ENCODE measurements at regions not wholly inside any gene's neighbourhood (a gene's known extent, or its start where the extent isn't known, plus 50 kb on each side); places are given as distances from the start of the nearest gene placed in this dataset.
"Not testable (repeated sequence)": the region's sequence is repeated elsewhere in the genome, so short reads cannot be mapped to it uniquely, and the experiment has no call there.

- Mint-ChIP-seq H3K4me1 (ENCODE audit: low read depth) (peaks cover 56% of the 10 kb centered on the region), H3K4me3 (ENCODE audit: low read depth) (no peak overlapping the region), H3K9me3 (no peaks in the 10 kb centered on the region), H3K27ac (peak overlapping the region; percentile 3), H3K36me3 (ENCODE audit: low read depth) (peaks cover 55% of the 10 kb centered on the region), H3K27me3 (ENCODE audit: low read depth) (no peaks in the 10 kb centered on the region)
- DNase-seq (ENCODE audit: low spot score): no peak
- intact Hi-C loops (cut with micrococcal nuclease): no loop called here
These were observed 112.3 kb upstream of the GRK3 start for GRCh38 chr22:25452116-25452700.

- H3K9me3 Mint-ChIP-seq: no peaks in the 10 kb centered on the region
- H3K27me3 Mint-ChIP-seq (ENCODE audit: low read depth): no peaks in the 10 kb centered on the region
- peaks cover 51% of the 10 kb centered on the region for H3K4me1 Mint-ChIP-seq (ENCODE audit: low read depth)
- H3K27ac Mint-ChIP-seq: peak overlapping the region; percentile 67
- DNase-seq (ENCODE audit: low spot score): no peak
- intact Hi-C loops (cut with micrococcal nuclease): no loop called here
- H3K4me3 Mint-ChIP-seq (ENCODE audit: low read depth): no peak overlapping the region
- H3K36me3 Mint-ChIP-seq (ENCODE audit: low read depth): peaks cover 57% of the 10 kb centered on the region
These were observed 111.4 kb upstream of the GRK3 start for GRCh38 chr22:25453058-25453457.

GRCh38 chr22:25453557-25453956 is 110.9 kb upstream of the GRK3 start:
- Mint-ChIP-seq H3K9me3 (no peaks in the 10 kb centered on the region), H3K27ac (peak overlapping the region; percentile 67), H3K27me3 (ENCODE audit: low read depth) (no peaks in the 10 kb centered on the region), H3K4me1 (ENCODE audit: low read depth) (peaks cover 51% of the 10 kb centered on the region), H3K4me3 (ENCODE audit: low read depth) (peak overlapping the region; percentile 22), H3K36me3 (ENCODE audit: low read depth) (peaks cover 62% of the 10 kb centered on the region)
- intact Hi-C loops (cut with micrococcal nuclease): no loop called here
- no peak for DNase-seq (ENCODE audit: low spot score)

GRCh38 chr22:25456300-25457043 is 108.0 kb upstream of the GRK3 start:
- intact Hi-C loops (cut with micrococcal nuclease); H3K9me3 Mint-ChIP-seq; H3K27ac Mint-ChIP-seq; H3K4me3 Mint-ChIP-seq (ENCODE audit: low read depth); DNase-seq (ENCODE audit: low spot score); H3K27me3 Mint-ChIP-seq (ENCODE audit: low read depth): not testable (repeated sequence)
- Mint-ChIP-seq H3K36me3 (ENCODE audit: low read depth) (peaks cover 69% of the 10 kb centered on the region), H3K4me1 (ENCODE audit: low read depth) (peaks cover 34% of the 10 kb centered on the region)

GRCh38 chr22:25458631-25459030 is 105.8 kb upstream of the GRK3 start:
- H3K27me3 Mint-ChIP-seq (ENCODE audit: low read depth); H3K9me3 Mint-ChIP-seq; H3K4me3 Mint-ChIP-seq (ENCODE audit: low read depth); H3K27ac Mint-ChIP-seq; intact Hi-C loops (cut with micrococcal nuclease); DNase-seq (ENCODE audit: low spot score): not testable (repeated sequence)
- Mint-ChIP-seq H3K4me1 (ENCODE audit: low read depth) (peaks cover 23% of the 10 kb centered on the region), H3K36me3 (ENCODE audit: low read depth) (peaks cover 69% of the 10 kb centered on the region)

- H3K9me3 Mint-ChIP-seq; H3K27me3 Mint-ChIP-seq (ENCODE audit: low read depth); H3K27ac Mint-ChIP-seq; DNase-seq (ENCODE audit: low spot score); H3K4me3 Mint-ChIP-seq (ENCODE audit: low read depth); intact Hi-C loops (cut with micrococcal nuclease): not testable (repeated sequence)
- Mint-ChIP-seq H3K36me3 (ENCODE audit: low read depth) (peaks cover 67% of the 10 kb centered on the region), H3K4me1 (ENCODE audit: low read depth) (peaks cover 18% of the 10 kb centered on the region)
These were observed 103.8 kb upstream of the GRK3 start for GRCh38 chr22:25460682-25461081.

- H3K4me3 Mint-ChIP-seq (ENCODE audit: low read depth): no peak overlapping the region
- H3K4me1 Mint-ChIP-seq (ENCODE audit: low read depth): peaks cover 24% of the 10 kb centered on the region
- intact Hi-C loops (cut with micrococcal nuclease): no loop called here
- peaks cover 71% of the 10 kb centered on the region for H3K36me3 Mint-ChIP-seq (ENCODE audit: low read depth)
- no peak for DNase-seq (ENCODE audit: low spot score)
- no peaks in the 10 kb centered on the region for H3K27me3 Mint-ChIP-seq (ENCODE audit: low read depth)
- no peaks in the 10 kb centered on the region for H3K9me3 Mint-ChIP-seq
- H3K27ac Mint-ChIP-seq: peak overlapping the region; percentile 8
These were observed 103.2 kb upstream of the GRK3 start for GRCh38 chr22:25461301-25461700.

GRCh38 chr22:25462474-25463346 is 101.8 kb upstream of the GRK3 start:
- DNase-seq (ENCODE audit: low spot score): peak; percentile 63
- H3K27ac Mint-ChIP-seq: peak overlapping the region; percentile 80
- peaks cover 73% of the 10 kb centered on the region for H3K36me3 Mint-ChIP-seq (ENCODE audit: low read depth)
- peaks cover 18% of the 10 kb centered on the region for H3K4me1 Mint-ChIP-seq (ENCODE audit: low read depth)
- H3K9me3 Mint-ChIP-seq; H3K27me3 Mint-ChIP-seq (ENCODE audit: low read depth); H3K4me3 Mint-ChIP-seq (ENCODE audit: low read depth): not testable (repeated sequence)
- intact Hi-C loops (cut with micrococcal nuclease): loop anchor here (1.0 kb wide), 2 partner anchors 240 to 311 kb away; no protein-coding TSS in a partner anchor

- H3K27ac Mint-ChIP-seq; H3K27me3 Mint-ChIP-seq (ENCODE audit: low read depth); intact Hi-C loops (cut with micrococcal nuclease); H3K4me3 Mint-ChIP-seq (ENCODE audit: low read depth); H3K9me3 Mint-ChIP-seq; DNase-seq (ENCODE audit: low spot score): not testable (repeated sequence)
- peaks cover 69% of the 10 kb centered on the region for H3K36me3 Mint-ChIP-seq (ENCODE audit: low read depth)
- peaks cover 18% of the 10 kb centered on the region for H3K4me1 Mint-ChIP-seq (ENCODE audit: low read depth)
These were observed 101.2 kb upstream of the GRK3 start for GRCh38 chr22:25463347-25463628.

GRCh38 chr22:25464326-25464725 is 100.1 kb upstream of the GRK3 start:
- H3K27me3 Mint-ChIP-seq (ENCODE audit: low read depth); intact Hi-C loops (cut with micrococcal nuclease); H3K9me3 Mint-ChIP-seq; H3K4me3 Mint-ChIP-seq (ENCODE audit: low read depth); DNase-seq (ENCODE audit: low spot score): not testable (repeated sequence)
- Mint-ChIP-seq H3K36me3 (ENCODE audit: low read depth) (peaks cover 59% of the 10 kb centered on the region), H3K4me1 (ENCODE audit: low read depth) (peaks cover 18% of the 10 kb centered on the region), H3K27ac (peak overlapping the region; percentile 12)

GRCh38 chr22:25465949-25466348 is 98.5 kb upstream of the GRK3 start:
- H3K27ac Mint-ChIP-seq: peak overlapping the region; percentile 33
- no peak for DNase-seq (ENCODE audit: low spot score)
- no peaks in the 10 kb centered on the region for H3K27me3 Mint-ChIP-seq (ENCODE audit: low read depth)
- H3K4me3 Mint-ChIP-seq (ENCODE audit: low read depth): no peak overlapping the region
- H3K36me3 Mint-ChIP-seq (ENCODE audit: low read depth): peaks cover 43% of the 10 kb centered on the region
- peaks cover 18% of the 10 kb centered on the region for H3K4me1 Mint-ChIP-seq (ENCODE audit: low read depth)
- no peaks in the 10 kb centered on the region for H3K9me3 Mint-ChIP-seq
- intact Hi-C loops (cut with micrococcal nuclease): no loop called here

GRCh38 chr22:25472382-25472781 is 92.1 kb upstream of the GRK3 start:
- Mint-ChIP-seq H3K4me3 (ENCODE audit: low read depth) (no peak overlapping the region), H3K4me1 (ENCODE audit: low read depth) (peaks cover 13% of the 10 kb centered on the region), H3K27ac (no peak overlapping the region), H3K9me3 (peaks cover 8% of the 10 kb centered on the region), H3K36me3 (ENCODE audit: low read depth) (peaks cover 29% of the 10 kb centered on the region), H3K27me3 (ENCODE audit: low read depth) (no peaks in the 10 kb centered on the region)
- intact Hi-C loops (cut with micrococcal nuclease): no loop called here
- no peak for DNase-seq (ENCODE audit: low spot score)
